Left ventricle myocardium inferior (tissue), 1 donor: ENCODE measurements at regions not wholly inside any gene's neighbourhood (a gene's known extent, or its start where the extent isn't known, plus 50 kb on each side); places are given as distances from the start of the nearest gene placed in this dataset.
"Not testable (repeated sequence)": the region's sequence is repeated elsewhere in the genome, so short reads cannot be mapped to it uniquely, and the experiment has no call there.

Source experiments
- DNase-seq: peaks from one replicate; pipeline ENCODE4 v3.0.0-alpha.2; 2020
- H3K27ac ChIP-seq: fragments of 200-600 bp; replicated peaks from 2 replicates; pipeline ENCODE4 v1.8.0; 2021
- H3K27me3 ChIP-seq: fragments of 200-600 bp; 2 replicates; pipeline ENCODE4 v1.8.0; 2021; ENCODE audit warnings: low read depth
- H3K36me3 ChIP-seq: fragments of 200-600 bp; 2 replicates; pipeline ENCODE4 v1.8.0; 2021
- H3K4me1 ChIP-seq: fragments of 200-600 bp; 2 replicates; pipeline ENCODE4 v1.8.0; 2021
- H3K4me3 ChIP-seq: fragments of 200-600 bp; 2 replicates; pipeline ENCODE4 v1.8.0; 2021; ENCODE audit warnings: mild to moderate bottlenecking, moderate library complexity
- H3K9me3 ChIP-seq: fragments of 200-600 bp; replicated peaks from 2 replicates; pipeline ENCODE4 v1.8.0; 2021
- intact Hi-C: fragments of 100-400 bp; cut with micrococcal nuclease; formaldehyde crosslinking; loops from one replicate; pipeline ENCODE4 v1.11.0; 2022
- TF ChIP-seq, protein P1 (sequence below): fragments of 200-600 bp; IDR thresholded peaks from 2 replicates; pipeline ENCODE4 v1.8.0; 2021; ENCODE audit warnings: antibody characterized with exemption, mild to moderate bottlenecking, borderline replicate concordance
- donor health status: DM: no; HTN: yes; CAD: no; lungs with severe emphysema.

DNA sequence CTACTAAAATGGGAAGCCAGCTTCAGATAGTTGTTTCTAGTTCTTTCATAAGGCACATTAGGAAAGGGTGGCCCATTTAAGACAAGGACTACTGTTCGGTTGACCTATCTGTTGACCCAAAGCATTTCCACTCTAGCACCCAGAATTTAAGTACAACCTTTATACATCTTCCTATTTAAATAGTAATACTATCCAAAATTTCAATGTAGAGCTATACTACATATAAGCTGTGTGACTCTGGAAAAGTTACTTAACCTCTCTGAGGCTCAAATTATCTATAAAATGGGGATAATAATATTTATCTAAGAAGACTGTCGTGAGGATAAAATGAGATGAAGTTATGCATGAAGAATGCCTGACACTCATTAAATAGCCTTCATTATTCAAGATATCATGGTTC is 82.0 kb upstream of the TMEM164 start:
- DNase-seq: no peak
- no peaks in the 10 kb centered on the region for H3K4me1 ChIP-seq
- H3K27me3 ChIP-seq: no peaks in the 10 kb centered on the region
- H3K9me3 ChIP-seq: no peaks in the 10 kb centered on the region
- H3K4me3 ChIP-seq: no peak overlapping the region
- intact Hi-C loops: no loop called here
- H3K27ac ChIP-seq: no peak overlapping the region
- no peaks in the 10 kb centered on the region for H3K36me3 ChIP-seq
- TF ChIP-seq, protein P1, sequence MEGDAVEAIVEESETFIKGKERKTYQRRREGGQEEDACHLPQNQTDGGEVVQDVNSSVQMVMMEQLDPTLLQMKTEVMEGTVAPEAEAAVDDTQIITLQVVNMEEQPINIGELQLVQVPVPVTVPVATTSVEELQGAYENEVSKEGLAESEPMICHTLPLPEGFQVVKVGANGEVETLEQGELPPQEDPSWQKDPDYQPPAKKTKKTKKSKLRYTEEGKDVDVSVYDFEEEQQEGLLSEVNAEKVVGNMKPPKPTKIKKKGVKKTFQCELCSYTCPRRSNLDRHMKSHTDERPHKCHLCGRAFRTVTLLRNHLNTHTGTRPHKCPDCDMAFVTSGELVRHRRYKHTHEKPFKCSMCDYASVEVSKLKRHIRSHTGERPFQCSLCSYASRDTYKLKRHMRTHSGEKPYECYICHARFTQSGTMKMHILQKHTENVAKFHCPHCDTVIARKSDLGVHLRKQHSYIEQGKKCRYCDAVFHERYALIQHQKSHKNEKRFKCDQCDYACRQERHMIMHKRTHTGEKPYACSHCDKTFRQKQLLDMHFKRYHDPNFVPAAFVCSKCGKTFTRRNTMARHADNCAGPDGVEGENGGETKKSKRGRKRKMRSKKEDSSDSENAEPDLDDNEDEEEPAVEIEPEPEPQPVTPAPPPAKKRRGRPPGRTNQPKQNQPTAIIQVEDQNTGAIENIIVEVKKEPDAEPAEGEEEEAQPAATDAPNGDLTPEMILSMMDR: no peak

DNA sequence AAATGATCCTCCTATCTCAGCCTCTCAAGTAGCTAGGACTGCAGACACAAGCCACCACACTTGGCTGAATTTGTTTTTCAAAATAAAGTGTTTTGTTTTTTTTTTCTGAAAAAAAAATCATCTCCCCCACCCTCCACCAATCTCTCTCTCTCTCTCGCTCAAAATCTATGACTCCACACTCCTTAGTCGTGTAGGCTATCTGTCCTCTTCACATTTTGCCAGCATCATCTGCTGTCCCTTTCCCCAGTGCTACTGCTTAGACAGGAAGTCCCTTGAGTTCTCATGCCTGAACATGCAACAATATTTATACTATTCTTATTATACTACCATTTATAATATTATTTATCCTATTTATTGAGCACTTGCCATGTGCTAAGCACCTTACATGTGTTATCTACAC is 80.7 kb upstream of the TMEM164 start:
- no peaks in the 10 kb centered on the region for H3K36me3 ChIP-seq
- no peaks in the 10 kb centered on the region for H3K27me3 ChIP-seq
- no peak overlapping the region for H3K4me3 ChIP-seq
- intact Hi-C loops: no loop called here
- DNase-seq: no peak
- TF ChIP-seq, protein P1: no peak
- H3K27ac ChIP-seq: no peak overlapping the region
- H3K9me3 ChIP-seq: no peaks in the 10 kb centered on the region
- H3K4me1 ChIP-seq: no peaks in the 10 kb centered on the region

DNA sequence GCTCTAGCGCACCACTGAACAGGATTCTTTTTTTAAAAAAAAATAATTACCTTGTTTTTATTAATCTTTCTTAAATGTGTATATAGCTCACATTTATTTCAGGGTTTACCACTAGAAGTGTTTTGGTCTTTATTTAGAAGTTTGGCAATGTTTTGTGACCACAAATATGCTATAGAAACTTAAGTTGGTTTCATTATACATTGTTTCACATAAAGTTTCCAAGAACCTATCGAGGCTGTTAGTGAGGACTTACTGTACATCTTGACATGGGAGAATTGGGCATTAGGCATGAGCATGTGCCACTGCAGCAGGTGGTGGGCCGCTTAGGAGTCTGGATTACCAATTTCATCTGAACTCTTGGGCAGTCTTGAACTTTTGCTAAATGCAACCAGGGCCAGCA is 77.9 kb upstream of the TMEM164 start:
- H3K27me3 ChIP-seq, H3K4me3 ChIP-seq, H3K9me3 ChIP-seq, intact Hi-C loops, DNase-seq, H3K4me1 ChIP-seq, H3K36me3 ChIP-seq: not testable (repeated sequence)
- peak overlapping the region; percentile 88 for H3K27ac ChIP-seq

DNA sequence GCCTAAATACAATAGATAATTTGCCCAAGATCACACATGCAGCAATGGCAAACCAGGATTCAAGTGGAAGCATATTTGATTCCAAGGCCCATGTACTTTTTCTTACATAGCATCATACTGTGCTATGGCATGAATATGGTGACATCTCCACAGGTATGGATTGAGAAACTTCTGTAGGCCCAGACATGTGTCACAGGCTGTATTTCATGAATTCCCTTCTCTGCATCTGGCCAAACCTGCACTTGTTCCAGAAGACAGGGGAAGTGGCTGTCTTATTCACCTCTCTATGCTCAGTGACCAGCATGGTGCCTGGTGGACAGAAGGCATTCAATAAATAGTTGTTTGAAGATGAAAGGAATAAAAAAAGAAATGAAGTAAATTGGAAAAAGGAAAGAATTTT is 77.3 kb upstream of the TMEM164 start:
- no peak for DNase-seq
- no peaks in the 10 kb centered on the region for H3K36me3 ChIP-seq
- H3K9me3 ChIP-seq: no peaks in the 10 kb centered on the region
- TF ChIP-seq, protein P1: no peak
- H3K4me3 ChIP-seq: no peak overlapping the region
- no peaks in the 10 kb centered on the region for H3K27me3 ChIP-seq
- peak overlapping the region; percentile 88 for H3K27ac ChIP-seq
- H3K4me1 ChIP-seq: no peaks in the 10 kb centered on the region
- intact Hi-C loops: no loop called here

DNA sequence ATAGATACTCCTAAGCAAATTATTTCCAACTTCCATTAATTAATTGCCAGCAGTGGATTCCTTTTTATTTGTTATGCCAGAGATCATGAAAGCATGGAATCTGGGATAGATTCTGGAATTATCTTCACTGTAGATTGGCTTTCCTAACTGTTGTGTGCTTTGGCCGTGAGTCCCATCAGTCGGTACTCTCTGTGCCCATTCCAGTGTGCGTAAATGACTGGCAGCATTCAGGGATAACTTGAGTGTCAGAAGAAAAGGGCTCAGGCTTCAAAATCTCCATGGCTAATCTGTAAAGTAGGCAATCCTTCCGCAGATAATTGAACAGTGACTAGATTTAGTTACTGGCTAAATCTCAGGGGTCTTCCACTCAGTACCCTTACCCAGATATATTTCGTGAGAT is 76.8 kb upstream of the TMEM164 start:
- Histone ChIP-seq H3K4me1 (no peaks in the 10 kb centered on the region), H3K9me3 (no peaks in the 10 kb centered on the region), H3K27ac (peak overlapping the region; percentile 88), H3K27me3 (no peaks in the 10 kb centered on the region), H3K36me3 (no peaks in the 10 kb centered on the region), H3K4me3 (no peak overlapping the region)
- intact Hi-C loops: no loop called here
- no peak for DNase-seq
- TF ChIP-seq, protein P1: no peak

DNA sequence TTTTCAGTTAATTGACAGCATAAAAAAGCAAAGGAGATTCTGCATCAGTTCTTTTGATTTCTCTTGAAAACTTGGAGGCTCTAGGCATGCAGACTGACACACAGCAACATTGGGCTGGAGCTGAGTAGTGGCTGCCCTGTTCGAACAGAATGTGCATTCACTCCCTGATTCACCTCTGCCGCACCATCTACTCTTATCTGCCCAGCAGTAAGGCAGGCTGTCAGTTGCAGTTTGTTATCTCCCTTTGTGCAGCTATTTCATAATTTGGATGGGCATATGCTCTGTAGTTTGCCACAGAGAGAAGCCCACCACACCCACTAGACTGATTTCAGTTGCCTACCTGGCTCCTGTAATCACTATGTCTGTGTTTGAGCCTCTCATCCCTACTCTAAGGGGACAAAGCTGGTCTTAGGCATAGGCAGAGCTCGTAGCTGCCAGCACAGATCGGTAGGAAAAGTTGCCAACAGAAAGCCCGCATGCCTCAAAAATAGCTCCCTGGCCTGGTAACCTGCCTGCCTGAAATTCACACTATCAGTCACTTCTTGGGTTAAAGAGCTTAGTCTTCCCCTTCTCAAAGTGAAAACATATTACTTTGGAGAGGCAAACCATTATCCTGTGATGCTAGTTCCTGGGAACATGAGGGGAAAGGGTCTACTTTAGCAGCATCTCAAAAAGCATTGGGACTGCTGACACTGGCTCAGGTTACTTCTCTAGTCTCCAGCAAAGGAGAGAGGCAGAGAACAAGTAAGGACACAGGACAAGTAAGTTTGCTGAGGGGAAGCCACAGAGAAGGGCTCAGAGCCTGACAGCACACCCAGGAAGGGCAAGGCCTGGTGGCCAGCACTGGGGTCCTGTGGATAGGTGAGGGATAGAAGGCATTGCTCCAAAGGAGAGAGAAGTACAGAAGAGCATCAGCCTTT is 75.9 kb upstream of the TMEM164 start:
- no peaks in the 10 kb centered on the region for H3K36me3 ChIP-seq
- H3K4me3 ChIP-seq: no peak overlapping the region
- no peak for DNase-seq
- H3K4me1 ChIP-seq: no peaks in the 10 kb centered on the region
- H3K27me3 ChIP-seq: no peaks in the 10 kb centered on the region
- peak overlapping the region; percentile 88 for H3K27ac ChIP-seq
- intact Hi-C loops: no loop called here
- TF ChIP-seq, protein P1: no peak
- H3K9me3 ChIP-seq: no peaks in the 10 kb centered on the region
